NCI-H2029 (cell line): ENCODE measurements at regions not wholly inside any gene's neighbourhood (a gene's known extent, or its start where the extent isn't known, plus 50 kb on each side); places are given as distances from the start of the nearest gene placed in this dataset.
"Not testable (repeated sequence)": the region's sequence is repeated elsewhere in the genome, so short reads cannot be mapped to it uniquely, and the experiment has no call there.

Source experiments
- DNase-seq: peaks from one replicate; lab custom pipeline; 2025; lab: John Stamatoyannopoulos, UW

GRCh38 chr16:79897453-79898146 lies 297.1 kb upstream of the MAF start:
- DNase-seq, result no peak

- no peak for DNase-seq
Measured at GRCh38 chr16:79897104-79897452, 296.5 kb upstream of the MAF start.

GRCh38 chr16:79895917-79896203 lies 295.3 kb upstream of the MAF start:
- DNase-seq, result no peak

- no peak for DNase-seq
Measured at GRCh38 chr16:79895053-79895916, 294.7 kb upstream of the MAF start.

GRCh38 chr16:79893445-79893844 lies 292.9 kb upstream of the MAF start:
- no peak for DNase-seq

- DNase-seq, result no peak
Measured at GRCh38 chr16:79892278-79892677, 291.7 kb upstream of the MAF start.

- DNase-seq, result no peak
Measured at GRCh38 chr16:79891458-79891857, 290.9 kb upstream of the MAF start.

- DNase-seq, result no peak
Measured at GRCh38 chr16:79887541-79888540, 287.3 kb upstream of the MAF start.

- no peak for DNase-seq
Measured at GRCh38 chr16:79885320-79885719, 284.8 kb upstream of the MAF start.

- DNase-seq, result no peak
Measured at GRCh38 chr16:79883494-79883893, 283.0 kb upstream of the MAF start.

- DNase-seq, result no peak
Measured at GRCh38 chr16:79882340-79883005, 281.9 kb upstream of the MAF start.

- DNase-seq, result not testable (repeated sequence)
Measured at GRCh38 chr16:79881107-79881506, 280.6 kb upstream of the MAF start.

GRCh38 chr16:79876332-79876730 lies 275.8 kb upstream of the MAF start:
- no peak for DNase-seq

- no peak for DNase-seq
Measured at GRCh38 chr16:79874391-79874790, 273.9 kb upstream of the MAF start.

- no peak for DNase-seq
Measured at GRCh38 chr16:79873825-79874224, 273.3 kb upstream of the MAF start.

- no peak for DNase-seq
Measured at GRCh38 chr16:79871906-79872305, 271.4 kb upstream of the MAF start.

- no peak for DNase-seq
Measured at GRCh38 chr16:79870016-79870886, 269.7 kb upstream of the MAF start.

GRCh38 chr16:79869304-79870015 lies 268.9 kb upstream of the MAF start:
- no peak for DNase-seq

GRCh38 chr16:79868841-79869240 lies 268.3 kb upstream of the MAF start:
- DNase-seq, result no peak

- DNase-seq, result no peak
Measured at GRCh38 chr16:79867425-79867997, 267.0 kb upstream of the MAF start.
